ENCODE measurements at regions not wholly inside any gene's neighbourhood (a gene's known extent, or its start where the extent isn't known, plus 50 kb on each side); places are given as distances from the start of the nearest gene placed in this dataset.
"Not testable (repeated sequence)": the region's sequence is repeated elsewhere in the genome, so short reads cannot be mapped to it uniquely, and the experiment has no call there.

GRCh38 chr14:85319101-85319500 is 210.8 kb upstream of the FLRT2 start:
- DNase-seq: no peak

DNA sequence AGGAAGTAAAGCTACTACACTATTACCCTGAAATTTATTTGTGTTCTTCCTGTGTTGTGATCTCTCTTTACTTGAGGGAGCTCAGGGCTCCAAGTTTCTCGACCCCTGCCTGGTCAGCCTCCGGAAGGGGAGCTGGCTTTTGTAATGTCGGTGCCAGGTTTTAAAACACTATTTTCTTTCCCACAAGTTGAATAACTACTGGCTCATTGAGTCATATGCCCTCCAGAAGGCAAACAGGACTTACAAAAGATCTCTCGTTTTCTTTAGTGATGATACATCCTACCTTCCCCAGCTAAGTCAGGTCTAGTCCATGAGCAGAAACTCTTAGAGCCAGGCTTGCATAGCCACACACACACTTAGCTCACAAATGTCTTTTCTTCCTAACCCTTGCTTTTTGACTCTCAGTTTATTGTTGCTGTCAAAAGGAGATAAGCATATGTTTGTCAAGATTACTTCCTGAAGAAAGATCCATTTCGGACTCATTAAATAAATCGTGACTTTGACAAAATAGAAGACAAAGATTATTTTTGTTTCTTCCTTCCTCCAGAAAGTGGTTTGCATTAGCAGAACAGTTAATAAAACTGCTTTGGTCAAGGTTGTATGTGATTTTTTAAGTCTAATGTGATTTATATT is 209.8 kb upstream of the FLRT2 start:
- no peak for DNase-seq

DNA sequence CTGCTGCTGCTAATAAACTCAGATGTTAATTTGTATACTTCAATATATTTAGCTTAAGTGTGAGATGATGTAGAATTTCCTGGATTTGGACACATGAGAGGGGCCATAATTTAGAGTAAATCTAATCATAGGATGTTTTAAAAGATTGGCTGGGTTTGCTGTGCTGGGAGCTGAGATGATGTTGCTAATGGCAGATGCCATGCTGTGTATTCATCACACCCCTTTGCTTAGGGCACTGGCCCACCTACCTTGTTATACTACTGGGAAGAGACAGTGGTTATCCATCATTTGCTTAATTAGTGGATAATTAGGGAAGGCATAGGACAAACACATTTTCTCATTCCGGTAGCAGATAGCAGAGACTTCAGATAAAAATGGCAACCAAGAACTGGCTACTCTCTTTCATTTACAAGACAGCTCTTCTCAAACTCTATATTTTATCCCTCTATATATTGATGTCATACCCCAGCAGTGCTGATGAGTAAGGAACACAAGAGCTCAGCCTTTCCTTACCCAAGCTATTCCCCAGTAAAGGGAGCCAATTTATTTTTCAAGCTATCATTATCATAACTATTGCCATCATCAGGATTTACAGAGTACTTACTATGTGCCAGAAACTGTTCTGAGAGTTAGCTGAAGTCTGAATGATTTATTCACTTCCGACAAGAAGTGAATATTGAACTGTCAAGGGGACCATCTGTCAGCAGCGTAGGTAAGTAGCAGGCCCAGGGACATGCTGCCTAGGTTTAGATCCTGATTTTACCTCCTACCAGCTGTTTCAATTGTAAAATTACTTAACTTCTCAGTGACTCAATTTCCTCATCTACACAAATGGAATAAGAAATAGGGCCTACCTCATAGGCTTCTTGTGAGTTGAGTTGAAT is 204.6 kb upstream of the FLRT2 start:
- no peak for DNase-seq

DNA sequence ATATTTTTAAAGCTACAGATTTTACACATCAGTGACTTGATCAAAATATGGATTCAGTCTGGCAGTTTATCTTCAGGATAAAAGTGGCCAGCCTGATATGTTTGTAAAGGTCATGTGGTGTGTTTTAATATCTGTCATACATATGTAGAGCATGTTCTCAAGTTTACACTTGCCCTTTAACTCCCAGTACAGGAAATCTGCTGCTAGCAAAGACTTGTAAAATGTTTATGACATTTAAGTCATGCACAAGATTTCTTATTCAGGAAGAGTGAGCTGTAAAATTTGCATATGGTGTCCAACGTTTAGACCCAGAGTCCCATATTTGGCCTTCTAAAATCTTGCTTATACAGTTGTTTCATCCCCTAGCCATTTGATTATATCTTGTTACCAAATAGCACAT is 197.5 kb upstream of the FLRT2 start:
- no peak for DNase-seq

GRCh38 chr14:85333313-85333712 is 196.6 kb upstream of the FLRT2 start:
- no peak for DNase-seq

DNA sequence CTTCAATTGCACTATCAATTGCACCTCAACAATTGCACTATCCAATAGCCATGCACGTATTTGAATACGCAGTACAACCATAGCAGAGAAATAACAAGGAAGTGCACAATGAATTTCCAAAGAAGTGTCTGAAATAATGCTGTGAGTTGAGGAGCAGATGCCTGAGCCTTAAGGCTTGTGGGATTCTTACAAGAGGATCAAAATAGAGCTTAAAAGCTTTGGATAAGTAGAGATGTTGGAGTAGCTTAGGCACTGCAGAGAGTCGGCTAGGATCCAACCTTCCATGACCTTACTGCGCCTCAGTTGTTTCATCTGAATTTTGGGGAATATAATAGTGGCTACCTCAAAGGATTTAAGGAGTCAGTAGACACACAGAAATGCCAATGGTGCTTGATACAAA is 196.1 kb upstream of the FLRT2 start:
- DNase-seq: no peak

- DNase-seq: no peak
Observed at GRCh38 chr14:85334316-85334715, 195.6 kb upstream of the FLRT2 start.

DNA sequence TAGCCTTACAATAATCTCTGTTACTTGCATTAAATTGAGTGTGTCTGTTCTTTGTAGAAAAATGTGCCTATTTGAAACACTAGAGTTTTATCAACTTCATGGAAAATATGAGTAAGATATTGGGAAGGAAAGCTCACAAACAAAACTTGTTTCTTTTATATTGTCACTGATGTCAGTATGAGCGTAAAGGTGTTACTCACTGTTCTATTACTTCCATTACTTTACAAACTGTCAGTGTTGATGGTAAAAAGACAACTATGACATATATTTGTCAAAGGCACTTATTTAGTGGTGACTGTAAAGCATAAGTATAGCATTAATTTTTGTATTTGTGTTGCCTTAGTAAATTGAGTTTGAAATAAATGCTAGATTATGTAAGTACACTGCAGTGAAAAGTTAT is 193.7 kb upstream of the FLRT2 start:
- no peak for DNase-seq

GRCh38 chr14:85336817-85337216 is 193.1 kb upstream of the FLRT2 start:
- DNase-seq: no peak

GRCh38 chr14:85338895-85339294 is 191.0 kb upstream of the FLRT2 start:
- no peak for DNase-seq

DNA sequence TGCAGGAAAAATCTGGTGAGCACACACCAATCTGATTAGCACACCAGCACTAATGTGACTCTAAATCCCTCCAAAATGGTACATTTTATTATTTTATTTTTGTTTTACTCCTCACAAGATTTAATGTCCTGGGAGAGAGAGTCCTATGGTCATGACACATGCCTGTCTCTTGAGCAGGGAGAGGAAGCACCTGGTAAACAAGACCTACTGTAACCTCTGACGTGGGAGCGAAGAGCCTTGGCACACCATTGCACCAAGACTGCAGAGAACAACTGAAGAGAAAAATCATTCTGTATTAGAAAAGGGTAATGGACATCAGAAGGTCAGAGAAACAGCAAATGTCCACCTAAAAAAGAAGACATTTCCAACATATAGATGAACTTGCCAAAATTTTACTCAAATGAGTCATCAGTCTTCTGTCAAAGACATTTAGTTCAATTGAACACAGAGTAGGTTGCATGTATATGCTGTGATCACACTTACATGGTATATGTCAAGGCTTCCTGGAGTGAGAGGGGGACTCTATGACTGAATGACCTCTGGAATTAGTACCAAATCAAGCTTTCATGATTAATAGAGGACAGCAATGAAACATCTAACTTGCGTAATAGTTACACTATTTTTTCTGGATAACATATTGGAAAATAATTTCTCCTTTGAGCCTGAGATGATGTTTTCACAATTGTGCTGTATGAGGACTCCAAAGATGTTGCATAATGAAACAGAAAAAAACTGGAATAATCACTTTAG is 186.9 kb upstream of the FLRT2 start:
- DNase-seq: no peak

DNA sequence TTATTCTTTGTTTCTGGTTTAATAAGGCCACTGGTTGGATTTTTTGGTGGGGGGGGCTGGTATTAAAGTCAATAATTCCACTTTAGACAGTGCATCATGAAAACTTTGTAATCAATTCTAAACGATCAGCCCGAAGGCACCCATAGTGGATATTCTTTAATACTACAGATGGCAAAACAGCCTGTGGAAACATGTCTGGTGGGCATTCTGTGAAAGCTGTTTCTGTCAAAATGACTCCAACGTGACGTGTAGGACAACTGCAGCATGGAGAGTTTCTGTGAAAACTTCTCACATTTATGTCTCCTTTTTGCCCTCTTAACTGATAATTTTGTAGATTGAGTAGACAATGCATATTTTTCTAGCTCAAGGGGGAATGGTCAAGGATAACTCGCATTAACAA is 185.8 kb upstream of the FLRT2 start:
- DNase-seq: no peak

GRCh38 chr14:85344847-85345570 is 184.9 kb upstream of the FLRT2 start:
- DNase-seq: no peak

- no peak for DNase-seq
Observed at GRCh38 chr14:85350667-85351066, 179.3 kb upstream of the FLRT2 start.

GRCh38 chr14:85352588-85352987 is 177.4 kb upstream of the FLRT2 start:
- not testable (repeated sequence) for DNase-seq

GRCh38 chr14:85357120-85357519 is 172.8 kb upstream of the FLRT2 start:
- no peak for DNase-seq

- DNase-seq: no peak
Observed at GRCh38 chr14:85358136-85358785, 171.7 kb upstream of the FLRT2 start.

DNA sequence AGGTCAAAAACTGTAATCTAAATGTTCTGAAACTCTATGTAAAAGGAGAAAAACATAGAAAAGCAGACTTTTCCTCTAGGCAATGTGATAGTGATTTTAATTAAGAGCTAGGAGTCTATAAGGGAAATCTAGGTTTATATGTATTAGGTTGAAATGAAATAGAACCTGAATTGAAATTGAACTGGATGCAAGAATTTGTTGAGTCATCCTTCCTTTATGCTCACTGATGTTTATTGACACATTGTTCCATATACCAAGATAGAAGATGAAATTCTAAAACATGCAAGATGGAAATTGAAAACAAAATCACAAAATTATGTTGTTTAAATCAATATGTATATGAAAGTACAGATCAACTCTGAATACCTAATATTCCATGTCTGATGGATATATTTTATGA is 170.4 kb upstream of the FLRT2 start:
- no peak for DNase-seq

DNA sequence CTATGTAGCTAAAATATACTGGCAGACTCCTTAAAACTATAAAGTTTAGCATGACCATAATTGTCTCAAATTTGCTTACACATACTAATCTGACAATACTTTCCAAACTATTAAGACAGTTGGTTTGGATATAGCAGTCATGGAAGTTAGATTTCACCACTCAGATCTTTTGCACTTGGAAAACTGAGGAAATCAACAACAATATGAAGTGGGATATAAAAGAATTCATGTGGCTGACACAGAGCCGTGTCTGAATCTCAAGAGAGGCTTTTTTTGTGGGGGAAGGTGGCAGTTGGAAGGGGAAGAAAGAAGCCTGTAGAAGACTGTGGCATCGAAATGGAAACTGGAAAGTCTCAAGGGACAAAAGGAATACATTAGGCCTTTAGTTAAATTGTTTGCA is 166.6 kb upstream of the FLRT2 start:
- no peak for DNase-seq

DNA sequence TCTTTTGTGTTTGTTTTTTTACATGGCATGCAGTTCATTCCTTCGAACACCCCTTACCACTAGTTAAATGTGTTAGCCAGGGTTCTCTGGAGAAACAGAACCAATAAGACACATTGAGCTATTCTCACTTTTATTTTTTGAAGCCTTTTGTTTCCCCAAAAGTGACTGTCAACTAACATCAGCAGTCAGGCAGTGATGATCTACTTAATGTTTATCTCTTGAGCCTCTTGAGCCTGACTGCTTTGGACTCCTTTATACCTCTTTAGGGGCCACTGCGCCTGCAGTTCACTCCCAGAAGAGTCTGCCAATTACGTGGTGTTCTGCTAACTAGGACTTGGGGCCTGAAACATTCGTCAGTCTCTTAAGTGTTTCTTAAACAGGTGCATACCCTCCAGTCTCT is 163.7 kb upstream of the FLRT2 start:
- DNase-seq: no peak

- no peak for DNase-seq
Observed at GRCh38 chr14:85380881-85381280, 149.1 kb upstream of the FLRT2 start.

All from amygdala (tissue), 56 donors.